Cardiac muscle cell (in vitro differentiated cells and primary cell): ENCODE measurements at regions not wholly inside any gene's neighbourhood (a gene's known extent, or its start where the extent isn't known, plus 50 kb on each side); places are given as distances from the start of the nearest gene placed in this dataset.
"Not testable (repeated sequence)": the region's sequence is repeated elsewhere in the genome, so short reads cannot be mapped to it uniquely, and the experiment has no call there.

Source experiments
- DNase-seq, 2 donors: peaks; one replicate each; pipeline versions ENCODE4 v3.0.0 to v3.0.0-alpha.2; 2010 to 2017; ENCODE audit warnings: low read depth in 1 of 2, low spot score in 1 of 2
- H3K27ac ChIP-seq: fragments of 200-600 bp; sonication (generic); 2 replicates; pipeline ENCODE4 v1.5.1; 2016
- H3K27me3 ChIP-seq: fragments of 200-600 bp; sonication (generic); 2 replicates; pipeline ENCODE4 v1.6.0; 2016; ENCODE audit warnings: control low read depth
- H3K36me3 ChIP-seq: fragments of 200-600 bp; sonication (generic); 2 replicates; pipeline ENCODE4 v1.5.1; 2016; ENCODE audit warnings: control low read depth
- H3K4me1 ChIP-seq: fragments of 200-600 bp; sonication (generic); 2 replicates; pipeline ENCODE4 v1.8.1; 2017; ENCODE audit warnings: low read depth, mild to moderate bottlenecking, mixed run types
- H3K4me3 ChIP-seq: fragments of 200-600 bp; sonication (generic); 2 replicates; pipeline ENCODE4 v1.5.1; 2016; ENCODE audit warnings: mild to moderate bottlenecking
- H3K9me3 ChIP-seq: fragments of 200-600 bp; sonication (generic); 2 replicates; pipeline ENCODE4 v1.5.1; 2017; ENCODE audit warnings: low read depth, mild to moderate bottlenecking, control low read depth
- TF ChIP-seq, protein P1 (sequence below): IDR thresholded peaks from 2 replicates; pipeline ENCODE4 v1.5.1; 2012; ENCODE audit warnings: low read depth, mild to moderate bottlenecking, low read length

GRCh38 chr12:83753205-83753604 is 1066.5 kb downstream of the TMTC2 start:
- Histone ChIP-seq H3K27ac (no peak overlapping the region), H3K27me3 (no peaks in the 10 kb centered on the region), H3K9me3 (no peaks in the 10 kb centered on the region), H3K4me1 (no peaks in the 10 kb centered on the region), H3K36me3 (no peaks in the 10 kb centered on the region), H3K4me3 (no peak overlapping the region)
- TF ChIP-seq, protein P1, sequence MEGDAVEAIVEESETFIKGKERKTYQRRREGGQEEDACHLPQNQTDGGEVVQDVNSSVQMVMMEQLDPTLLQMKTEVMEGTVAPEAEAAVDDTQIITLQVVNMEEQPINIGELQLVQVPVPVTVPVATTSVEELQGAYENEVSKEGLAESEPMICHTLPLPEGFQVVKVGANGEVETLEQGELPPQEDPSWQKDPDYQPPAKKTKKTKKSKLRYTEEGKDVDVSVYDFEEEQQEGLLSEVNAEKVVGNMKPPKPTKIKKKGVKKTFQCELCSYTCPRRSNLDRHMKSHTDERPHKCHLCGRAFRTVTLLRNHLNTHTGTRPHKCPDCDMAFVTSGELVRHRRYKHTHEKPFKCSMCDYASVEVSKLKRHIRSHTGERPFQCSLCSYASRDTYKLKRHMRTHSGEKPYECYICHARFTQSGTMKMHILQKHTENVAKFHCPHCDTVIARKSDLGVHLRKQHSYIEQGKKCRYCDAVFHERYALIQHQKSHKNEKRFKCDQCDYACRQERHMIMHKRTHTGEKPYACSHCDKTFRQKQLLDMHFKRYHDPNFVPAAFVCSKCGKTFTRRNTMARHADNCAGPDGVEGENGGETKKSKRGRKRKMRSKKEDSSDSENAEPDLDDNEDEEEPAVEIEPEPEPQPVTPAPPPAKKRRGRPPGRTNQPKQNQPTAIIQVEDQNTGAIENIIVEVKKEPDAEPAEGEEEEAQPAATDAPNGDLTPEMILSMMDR, result no peak
- no peak for DNase-seq

- DNase-seq, result no peak
- H3K4me3 ChIP-seq, result no peak overlapping the region
- no peaks in the 10 kb centered on the region for H3K27me3 ChIP-seq
- H3K36me3 ChIP-seq, result no peaks in the 10 kb centered on the region
- no peak overlapping the region for H3K27ac ChIP-seq
- TF ChIP-seq, protein P1, result no peak
- no peaks in the 10 kb centered on the region for H3K4me1 ChIP-seq
- H3K9me3 ChIP-seq, result no peaks in the 10 kb centered on the region
Observed at GRCh38 chr12:83739607-83740006, 1052.9 kb downstream of the TMTC2 start.

- no peaks in the 10 kb centered on the region for H3K9me3 ChIP-seq
- no peak for DNase-seq
- H3K4me1 ChIP-seq, result no peaks in the 10 kb centered on the region
- H3K36me3 ChIP-seq, result no peaks in the 10 kb centered on the region
- H3K4me3 ChIP-seq, result no peak overlapping the region
- H3K27me3 ChIP-seq, result no peaks in the 10 kb centered on the region
- TF ChIP-seq, protein P1, result no peak
- no peak overlapping the region for H3K27ac ChIP-seq
Observed at GRCh38 chr12:83710851-83711250, 1024.1 kb downstream of the TMTC2 start.

DNA sequence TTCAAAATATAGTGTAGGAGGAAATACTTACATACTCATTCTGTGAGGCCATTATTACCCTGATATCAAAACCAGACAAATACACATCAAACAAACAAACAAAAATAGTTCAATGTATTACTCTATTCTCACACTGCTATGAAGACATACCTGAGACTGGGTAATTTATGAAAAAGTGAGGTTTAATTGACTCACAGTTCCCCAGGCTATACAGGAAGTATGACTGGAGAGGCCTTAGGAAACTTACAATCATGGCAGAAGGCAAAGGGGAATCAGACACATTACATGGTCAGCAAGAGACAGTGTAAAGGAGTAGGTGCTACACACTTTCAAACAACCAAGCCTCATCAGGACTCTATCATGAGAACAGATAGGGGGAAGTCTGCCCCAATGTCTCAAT is 1023.2 kb downstream of the TMTC2 start:
- Histone ChIP-seq H3K4me3 (no peak overlapping the region), H3K9me3 (no peaks in the 10 kb centered on the region), H3K4me1 (no peaks in the 10 kb centered on the region), H3K27me3 (no peaks in the 10 kb centered on the region), H3K36me3 (no peaks in the 10 kb centered on the region), H3K27ac (no peak overlapping the region)
- DNase-seq, result no peak
- TF ChIP-seq, protein P1, result no peak

DNA sequence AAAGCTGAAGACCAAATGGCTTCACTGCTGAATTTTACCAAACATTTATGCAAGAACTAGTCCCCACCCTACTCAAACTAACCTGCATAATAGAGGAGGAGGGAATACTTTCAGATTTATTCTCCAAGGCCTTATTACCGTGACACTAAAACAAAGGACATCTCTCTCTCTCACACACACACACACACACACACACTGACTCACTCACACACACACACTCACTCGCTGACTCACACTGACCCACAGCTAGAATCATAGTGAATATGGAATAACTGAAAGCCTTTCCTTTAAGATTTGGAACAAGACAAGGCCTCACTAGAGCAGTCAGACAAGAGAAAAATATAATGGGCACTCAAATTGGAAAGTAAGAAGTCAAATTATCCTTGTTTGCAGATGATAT is 1014.1 kb downstream of the TMTC2 start:
- Histone ChIP-seq H3K4me3 (no peak overlapping the region), H3K4me1 (no peaks in the 10 kb centered on the region), H3K27ac (no peak overlapping the region), H3K9me3 (no peaks in the 10 kb centered on the region), H3K27me3 (no peaks in the 10 kb centered on the region), H3K36me3 (no peaks in the 10 kb centered on the region)
- DNase-seq, result no peak
- TF ChIP-seq, protein P1, result no peak

DNA sequence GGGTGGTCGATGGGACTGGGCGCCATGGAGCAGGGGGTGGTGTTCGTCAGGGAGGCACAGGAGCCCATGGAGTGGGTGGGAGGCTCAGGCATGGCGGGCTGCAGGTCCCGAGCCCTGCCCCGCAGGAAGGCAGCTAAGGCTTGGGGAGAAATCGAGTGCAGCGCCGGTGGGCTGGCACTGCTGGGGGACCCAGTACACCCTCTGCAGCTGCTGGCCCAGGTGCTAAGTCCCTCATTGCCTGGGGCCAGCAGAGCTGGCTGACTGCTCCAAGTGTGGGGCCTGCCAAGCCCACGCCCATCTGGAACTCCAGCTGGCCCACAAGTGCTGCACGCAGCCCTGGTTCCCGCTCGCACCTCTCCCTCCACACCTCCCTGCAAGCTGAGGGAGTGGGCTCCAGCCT is 1009.6 kb downstream of the TMTC2 start:
- H3K4me3 ChIP-seq, H3K27ac ChIP-seq, H3K27me3 ChIP-seq, H3K4me1 ChIP-seq, H3K9me3 ChIP-seq, DNase-seq, H3K36me3 ChIP-seq: not testable (repeated sequence)
